ENCODE measurements at regions not wholly inside any gene's neighbourhood (a gene's known extent, or its start where the extent isn't known, plus 50 kb on each side); places are given as distances from the start of the nearest gene placed in this dataset.
"Not testable (repeated sequence)": the region's sequence is repeated elsewhere in the genome, so short reads cannot be mapped to it uniquely, and the experiment has no call there.

- no peak for TF ChIP-seq CTCF (conservative IDR thresholded peaks at IDR 0.05; ENCODE audit: low read depth, low read length)
- peak; percentile 15 for DNase-seq (ENCODE audit: low read depth)
- no peak overlapping the region for H3K4me3 ChIP-seq (ENCODE audit: low read depth, low read length)
Measured at GRCh38 chr22:25496396-25497064, 67.9 kb upstream of the GRK3 start.

GRCh38 chr22:25497181-25497641 lies 67.3 kb upstream of the GRK3 start:
- DNase-seq (ENCODE audit: low read depth): peak; percentile 25
- TF ChIP-seq CTCF (conservative IDR thresholded peaks at IDR 0.05; ENCODE audit: low read depth, low read length): no peak
- no peak overlapping the region for H3K4me3 ChIP-seq (ENCODE audit: low read depth, low read length)

GRCh38 chr22:25497716-25498115 lies 66.8 kb upstream of the GRK3 start:
- H3K4me3 ChIP-seq (ENCODE audit: low read depth, low read length): no peak overlapping the region
- no peak for TF ChIP-seq CTCF (conservative IDR thresholded peaks at IDR 0.05; ENCODE audit: low read depth, low read length)
- DNase-seq (ENCODE audit: low read depth): no peak

GRCh38 chr22:25500671-25501070 lies 63.8 kb upstream of the GRK3 start:
- H3K4me3 ChIP-seq (ENCODE audit: low read depth, low read length); DNase-seq (ENCODE audit: low read depth): not testable (repeated sequence)

GRCh38 chr22:25504017-25504416 lies 60.5 kb upstream of the GRK3 start:
- not testable (repeated sequence) for DNase-seq (ENCODE audit: low read depth); H3K4me3 ChIP-seq (ENCODE audit: low read depth, low read length)

GRCh38 chr22:25508161-25508560 lies 56.3 kb upstream of the GRK3 start:
- no peak overlapping the region for H3K4me3 ChIP-seq (ENCODE audit: low read depth, low read length)
- DNase-seq (ENCODE audit: low read depth): no peak
- no peak for TF ChIP-seq CTCF (conservative IDR thresholded peaks at IDR 0.05; ENCODE audit: low read depth, low read length)

GRCh38 chr22:25508761-25509321 lies 55.6 kb upstream of the GRK3 start:
- DNase-seq (ENCODE audit: low read depth): no peak
- no peak overlapping the region for H3K4me3 ChIP-seq (ENCODE audit: low read depth, low read length)
- TF ChIP-seq CTCF (conservative IDR thresholded peaks at IDR 0.05; ENCODE audit: low read depth, low read length): no peak

- no peak overlapping the region for H3K4me3 ChIP-seq (ENCODE audit: low read depth, low read length)
- no peak for TF ChIP-seq CTCF (conservative IDR thresholded peaks at IDR 0.05; ENCODE audit: low read depth, low read length)
- DNase-seq (ENCODE audit: low read depth): no peak
Measured at GRCh38 chr22:25509374-25509791, 55.1 kb upstream of the GRK3 start.
